K562 (cell line): ENCODE measurements at regions not wholly inside any gene's neighbourhood (a gene's known extent, or its start where the extent isn't known, plus 50 kb on each side); places are given as distances from the start of the nearest gene placed in this dataset.

Experiments
- ATAC-seq: fragments of 200-7000 bp; cut with Tn5 transposase; 3 replicates; pipeline ENCODE4 v1.9.1; 2020; ENCODE audit warnings: moderate library complexity
- BruUV-seq: library from RNA; stranded (reverse); fragments of 400-500 nt; replicated peaks from 2 replicates; lab custom pipeline; 2021; lab: Mats Ljungman, UMichigan
- CTCF ChIA-PET: fragments of 300-600 bp; formaldehyde crosslinking; extraction: SDS; loops from one replicate; lab custom pipeline; 2021; ENCODE audit warnings: low intra/inter-chr PET ratio; lab: Yijun Ruan, JAX
- POLR2A ChIA-PET: fragments of 300-600, 350-650 bp; sonication (Branson Sonifier 250); formaldehyde crosslinking; extraction: SDS; loops from one replicate; lab custom pipeline; 2021; ENCODE audit warnings: antibody characterized with exemption, inconsistent platforms; lab: Yijun Ruan, JAX
- DNase-seq, 4 experiments: peaks; one replicate each; pipeline versions ENCODE4 v3.0.0 to v3.0.0-alpha.2; 2011 to 2018; ENCODE audit warnings: low spot score in 3 of 4, mixed read lengths in 3 of 4; ENCODE audit errors: extremely low read depth in 1 of 4
- FAIRE-seq: peaks from 2 replicates; lab custom pipeline; 2011; peaks lifted over from hg19 to GRCh38; lab: Jason Lieb, UNC
- H2AFZ ChIP-seq: 2 replicates; pipeline ENCODE4 v1.6.0; 2011; ENCODE audit warnings: low read depth, low read length, control low read depth, inconsistent platforms
- H3K27ac ChIP-seq: fragments of 200-600 bp; 3 replicates; pipeline ENCODE4 v1.8.0; 2011; ENCODE audit warnings: low read depth, mild to moderate bottlenecking, control low read depth, inconsistent platforms, low read length, moderate library complexity, mixed read lengths; ENCODE audit errors: extremely low read depth
- H3K27me3 ChIP-seq, 2 experiments: fragments of 300-600 bp in 1 of 2; 2 replicates in 1 of 2; 3 replicates in 1 of 2; pipeline versions ENCODE4 v1.6.0 to v1.8.0; 2011; ENCODE audit warnings: inconsistent platforms in 2 of 2, low read length in 2 of 2, mild to moderate bottlenecking in 1 of 2, mixed read lengths in 1 of 2, moderate library complexity in 1 of 2; ENCODE audit not compliant: control insufficient read depth in 2 of 2, insufficient read depth in 2 of 2
- H3K36me3 ChIP-seq: fragments of 300-600 bp; 3 replicates; pipeline ENCODE4 v1.8.0; 2011; ENCODE audit warnings: mild to moderate bottlenecking, low read length, inconsistent platforms; ENCODE audit not compliant: control insufficient read depth, insufficient read depth
- H3K4me1 ChIP-seq, 2 experiments: fragments of 200-600 bp in 1 of 2; replicated peaks in 1 of 2; 2 replicates in 1 of 2; 3 replicates in 1 of 2; pipeline versions ENCODE4 v1.5.1 to v1.8.0; 2011; ENCODE audit warnings: inconsistent platforms in 2 of 2, low read length in 2 of 2, mild to moderate bottlenecking in 1 of 2, mixed read lengths in 1 of 2, moderate library complexity in 1 of 2; ENCODE audit not compliant: control insufficient read depth in 2 of 2, insufficient read depth in 2 of 2
- H3K4me2 ChIP-seq: 2 replicates; pipeline ENCODE4 v1.6.1; 2011; ENCODE audit warnings: low read length, control low read depth, inconsistent platforms, mixed read lengths; ENCODE audit not compliant: insufficient read depth
- H3K4me3 ChIP-seq: fragments of 200-600 bp; sonication (generic), shearing (Covaris generic); 2 replicates; pipeline ENCODE4 v1.5.1; 2016; ENCODE audit warnings: control low read depth, inconsistent platforms
- H3K79me2 ChIP-seq: fragments of 200-600 bp; 3 replicates; pipeline ENCODE4 v1.8.0; 2011; ENCODE audit warnings: low read length, inconsistent platforms; ENCODE audit not compliant: control insufficient read depth, insufficient read depth
- H3K9ac ChIP-seq, 2 experiments: 2 replicates each; pipeline versions ENCODE4 v1.6.0 to v1.6.1; 2011; ENCODE audit warnings: low read depth in 2 of 2, low read length in 2 of 2, control low read depth in 1 of 2, inconsistent platforms in 1 of 2, mild to moderate bottlenecking in 1 of 2, mixed read lengths in 1 of 2; ENCODE audit not compliant: insufficient read depth in 1 of 2
- H3K9me1 ChIP-seq: one replicate; pipeline ENCODE4 v1.6.0; 2011; ENCODE audit warnings: inconsistent platforms, mild to moderate bottlenecking, low read length, moderate library complexity; ENCODE audit not compliant: control insufficient read depth, insufficient read depth
- H3K9me3 ChIP-seq: replicated peaks from 2 replicates; pipeline ENCODE4 v1.5.1; 2011; ENCODE audit warnings: low read depth, low read length, inconsistent platforms; ENCODE audit not compliant: control insufficient read depth, insufficient read depth
- H4K20me1 ChIP-seq: replicated peaks from 2 replicates; pipeline ENCODE4 v1.6.1; 2011; ENCODE audit warnings: low read length, inconsistent platforms, mixed read lengths; ENCODE audit not compliant: control insufficient read depth, insufficient read depth
- ARID2 ChIP-seq: fragments of 450-650 bp; IDR thresholded peaks from 2 replicates; pipeline ENCODE4 v1.6.1; 2017; ENCODE audit warnings: antibody characterized with exemption, mild to moderate bottlenecking
- CCNT2 ChIP-seq: IDR thresholded peaks from 2 replicates; pipeline ENCODE4 v1.6.1; 2011; ENCODE audit warnings: borderline replicate concordance, low read depth, mild to moderate bottlenecking, moderate library complexity, mixed read lengths, low read length; ENCODE audit not compliant: insufficient read length; ENCODE audit errors: extremely low read depth
- CUX1 ChIP-seq: fragments of 200-800 bp; sonication (Bioruptor generic); IDR thresholded peaks from 2 replicates; pipeline ENCODE4 v1.6.1; 2016; ENCODE audit warnings: missing genetic modification characterization, missing compliant biosample characterization
- PHB ChIP-seq: fragments of 250-450 bp; sonication (Bioruptor Pico); IDR thresholded peaks from 2 replicates; pipeline ENCODE4 v1.5.0; 2021
- SAFB ChIP-seq: fragments of 200-400 bp; formaldehyde crosslinking; IDR thresholded peaks from 2 replicates; pipeline ENCODE4 v1.6.1; 2017; ENCODE audit warnings: low read depth, low read length, borderline replicate concordance
- TEAD2 ChIP-seq: fragments of 450-650 bp; IDR thresholded peaks from 2 replicates; pipeline ENCODE4 v1.6.1; 2016; ENCODE audit warnings: missing genetic modification characterization, control low read depth, missing compliant biosample characterization
- ZNF609 ChIP-seq: sonication (generic); formaldehyde crosslinking; IDR thresholded peaks from 2 replicates; pipeline ENCODE4 v1.8.1; 2023; ENCODE audit warnings: missing genetic modification reagents, mild to moderate bottlenecking, borderline replicate concordance
- WGBS: fragments of 100-300 bp; shearing (Covaris generic); methylation state at CpG from one replicate; pipeline ENCODE4 v1.1.6; 2016; ENCODE audit warnings: low coverage, mixed read lengths; ENCODE audit not compliant: insufficient coverage; ENCODE audit errors: missing lambda C conversion rate; 5-methylcytosine and 5-hydroxymethylcytosine counted together
- in situ Hi-C: fragments of 300-500 bp; cut with MboI; formaldehyde crosslinking; loops from 4 replicates; pipeline ENCODE4 v1.15.0; 2018; ENCODE audit warnings: inconsistent platforms, mixed read lengths
- intact Hi-C: fragments of 100-400 bp; cut with micrococcal nuclease; formaldehyde crosslinking; loops from 2 replicates; pipeline ENCODE4 v1.14.2; 2022

- no peak for TF ChIP-seq CUX1 (CRISPR knock-in tag)
- no peak for TF ChIP-seq PHB (CRISPR knock-in tag)
- no peak for TF ChIP-seq ARID2
- TF ChIP-seq TEAD2 (tag) = no peak
- TF ChIP-seq, all 486 proteins: peak for 0
Measured at GRCh38 chr4:188408244-188409030, 269.2 kb downstream of the TRIML1 start (continued).

- ATAC-seq (no peak), DNase-seq (no peak), FAIRE-seq (no peak)
- WGBS = 0% methylated on average over 6 of the region's 6 CpGs
- no peak overlapping the region for H2AFZ ChIP-seq
- H3K9ac ChIP-seq = no peak overlapping the region
- no peak overlapping the region for H3K4me2 ChIP-seq
- no peaks in the 10 kb centered on the region for H3K36me3 ChIP-seq
- H3K4me3 ChIP-seq = no peak overlapping the region
- no peaks in the 10 kb centered on the region for H3K27me3 ChIP-seq
- H3K27ac ChIP-seq = no peak overlapping the region
- CTCF ChIA-PET = no interaction called here
- in situ Hi-C loops (no loop called here), intact Hi-C loops (no loop called here)
- no TSS peak for BruUV-seq
- no peaks in the 10 kb centered on the region; a peak in 1 of 5 replicates for H3K4me1 ChIP-seq
- H4K20me1 ChIP-seq = no peaks in the 10 kb centered on the region
- no peaks in the 10 kb centered on the region for H3K9me1 ChIP-seq
- H3K79me2 ChIP-seq = no peaks in the 10 kb centered on the region
- POLR2A ChIA-PET = no interaction called here
- H3K9me3 ChIP-seq = no peaks in the 10 kb centered on the region
- TF ChIP-seq ZNF609 (CRISPR knock-in tag) (no peak), SAFB (no peak), CCNT2 (no peak)
Measured at GRCh38 chr4:188409851-188410250, 270.6 kb downstream of the TRIML1 start.
